ENCODE measurements at regions not wholly inside any gene's neighbourhood (a gene's known extent, or its start where the extent isn't known, plus 50 kb on each side); places are given as distances from the start of the nearest gene placed in this dataset.

- TF ChIP-seq CTCF (IDR thresholded peaks at IDR 0.05; ENCODE audit: low read depth, low read length), result no peak
- Histone ChIP-seq H3K4me3 (no peak overlapping the region), H3K27me3 (no peaks in the 10 kb centered on the region), H3K9me3 (ENCODE audit: low read depth) (no peaks in the 10 kb centered on the region), H3K27ac (no peak overlapping the region), H3K36me3 (no peaks in the 10 kb centered on the region), H3K4me1 (ENCODE audit: low read depth) (no peaks in the 10 kb centered on the region)
- no peak for DNase-seq (ENCODE audit: low read depth in 1 of 2, low spot score in 1 of 2)
These were observed 1122.3 kb downstream of the BRD1 start for GRCh38 chr22:48705159-48705916.

- no peaks in the 10 kb centered on the region for H3K27me3 ChIP-seq
- no peaks in the 10 kb centered on the region for H3K4me1 ChIP-seq (ENCODE audit: low read depth)
- no peak for TF ChIP-seq CTCF (IDR thresholded peaks at IDR 0.05; ENCODE audit: low read depth, low read length)
- no peak overlapping the region for H3K27ac ChIP-seq
- H3K4me3 ChIP-seq, result no peak overlapping the region
- no peak for DNase-seq (ENCODE audit: low read depth in 1 of 2, low spot score in 1 of 2)
- H3K36me3 ChIP-seq, result no peaks in the 10 kb centered on the region
- H3K9me3 ChIP-seq (ENCODE audit: low read depth), result no peaks in the 10 kb centered on the region
These were observed 1123.3 kb downstream of the BRD1 start for GRCh38 chr22:48704335-48704734.

- DNase-seq (ENCODE audit: low read depth in 1 of 2, low spot score in 1 of 2), result no peak
- no peaks in the 10 kb centered on the region for H3K27me3 ChIP-seq
- no peaks in the 10 kb centered on the region for H3K9me3 ChIP-seq (ENCODE audit: low read depth)
- H3K4me3 ChIP-seq, result no peak overlapping the region
- no peak overlapping the region for H3K27ac ChIP-seq
- no peak for TF ChIP-seq CTCF (IDR thresholded peaks at IDR 0.05; ENCODE audit: low read depth, low read length)
- H3K36me3 ChIP-seq, result no peaks in the 10 kb centered on the region
- no peaks in the 10 kb centered on the region for H3K4me1 ChIP-seq (ENCODE audit: low read depth)
These were observed 1124.3 kb downstream of the BRD1 start for GRCh38 chr22:48703265-48703941.

GRCh38 chr22:48702573-48703264 lies 1125.0 kb downstream of the BRD1 start:
- Histone ChIP-seq H3K27me3 (no peaks in the 10 kb centered on the region), H3K4me1 (ENCODE audit: low read depth) (no peaks in the 10 kb centered on the region), H3K4me3 (no peak overlapping the region), H3K9me3 (ENCODE audit: low read depth) (no peaks in the 10 kb centered on the region), H3K36me3 (no peaks in the 10 kb centered on the region), H3K27ac (no peak overlapping the region)
- no peak for TF ChIP-seq CTCF (IDR thresholded peaks at IDR 0.05; ENCODE audit: low read depth, low read length)
- DNase-seq (ENCODE audit: low read depth in 1 of 2, low spot score in 1 of 2), result peak in 1 of 2 donors; percentile 0

- H3K27me3 ChIP-seq, result no peaks in the 10 kb centered on the region
- H3K9me3 ChIP-seq (ENCODE audit: low read depth), result no peaks in the 10 kb centered on the region
- DNase-seq (ENCODE audit: low read depth in 1 of 2, low spot score in 1 of 2), result no peak
- H3K27ac ChIP-seq, result no peak overlapping the region
- H3K4me3 ChIP-seq, result no peak overlapping the region
- H3K4me1 ChIP-seq (ENCODE audit: low read depth), result no peaks in the 10 kb centered on the region
- no peak for TF ChIP-seq CTCF (IDR thresholded peaks at IDR 0.05; ENCODE audit: low read depth, low read length)
- no peaks in the 10 kb centered on the region for H3K36me3 ChIP-seq
These were observed 1126.2 kb downstream of the BRD1 start for GRCh38 chr22:48701296-48702030.
